HCT116 (cell line): ENCODE measurements at regions not wholly inside any gene's neighbourhood (a gene's known extent, or its start where the extent isn't known, plus 50 kb on each side); places are given as distances from the start of the nearest gene placed in this dataset.

ENCODE experiments used
- ATAC-seq: fragments of 200-7000 bp; cut with Tn5 transposase; 2 replicates; pipeline ENCODE4 v1.9.1; 2020; ENCODE audit warnings: mild to moderate bottlenecking, moderate library complexity
- BruUV-seq: library from RNA; stranded (reverse); fragments of 400-500 nt; replicated peaks from 2 replicates; lab custom pipeline; 2021; lab: Mats Ljungman, UMichigan
- CTCF ChIA-PET: fragments of 300-600 bp; sonication (Branson Sonifier 250); formaldehyde crosslinking; loops from one replicate; lab custom pipeline; 2021; ENCODE audit warnings: antibody characterized with exemption; lab: Charles Lee
- POLR2A ChIA-PET: fragments of 300-600, 350-600 bp; sonication (Branson Sonifier 250); formaldehyde crosslinking; loops from one replicate; lab custom pipeline; 2021; ENCODE audit warnings: antibody characterized with exemption; lab: Charles Lee
- RAD21 ChIA-PET, 2 experiments: fragments of 300-600 bp; sonication (Branson Sonifier 250); formaldehyde crosslinking; loops; one replicate each; lab custom pipeline; 2023; ENCODE audit warnings: low total read pairs in 2 of 2; ENCODE audit not compliant: uncharacterized antibody in 2 of 2, unreplicated experiment in 2 of 2, low non-redundant PET in 1 of 2; lab: Charles Lee
- DNase-seq: peaks from one replicate; pipeline ENCODE4 v3.0.0-alpha.2; 2010; ENCODE audit warnings: low read depth, low spot score
- H2AFZ ChIP-seq: fragments of 200-600 bp; shearing (Covaris generic), sonication (generic); 2 replicates; pipeline ENCODE4 v1.6.1; 2017; ENCODE audit warnings: low read depth, mixed run types, mixed read lengths, antibody characterized with exemption, low read length; ENCODE audit not compliant: poor library complexity, severe bottlenecking
- H3K27ac ChIP-seq: 2 replicates; pipeline ENCODE4 v1.5.1; 2012; ENCODE audit warnings: low read depth, low read length
- H3K27me3 ChIP-seq: fragments of 200-600 bp; sonication (generic); 2 replicates; pipeline ENCODE4 v1.6.1; 2016; ENCODE audit warnings: mixed run types, low read length, mixed read lengths; ENCODE audit not compliant: insufficient read depth
- H3K36me3 ChIP-seq, 2 experiments: fragments of 200-500 bp in 1 of 2; fragments of 200-600 bp in 1 of 2; sonication (Bioruptor generic) in 1 of 2; sonication (generic) in 1 of 2; 2 replicates each; pipeline versions ENCODE4 v1.5.1 to v1.6.1; 2014 to 2016; ENCODE audit warnings: low read length in 2 of 2, inconsistent platforms in 1 of 2, mixed read lengths in 1 of 2, mixed run types in 1 of 2; ENCODE audit not compliant: insufficient read depth in 2 of 2, control insufficient read depth in 1 of 2
- H3K4me1 ChIP-seq, 2 experiments: fragments of 200-600 bp in 1 of 2; sonication (generic) in 1 of 2; 2 replicates each; pipeline versions ENCODE4 v1.5.1 to v1.6.1; 2012 to 2017; ENCODE audit warnings: low read length in 2 of 2, inconsistent platforms in 1 of 2, mild to moderate bottlenecking in 1 of 2, mixed read lengths in 1 of 2, mixed run types in 1 of 2, moderate library complexity in 1 of 2; ENCODE audit not compliant: insufficient read depth in 2 of 2, control insufficient read depth in 1 of 2
- H3K4me2 ChIP-seq: fragments of 200-600 bp; sonication (generic); 2 replicates; pipeline ENCODE4 v1.6.1; 2017; ENCODE audit warnings: mixed run types, low read length, mixed read lengths
- H3K4me3 ChIP-seq, 2 experiments: fragments of 200-600 bp in 1 of 2; sonication (generic) in 1 of 2; replicated peaks in 1 of 2; 2 replicates each; pipeline ENCODE4 v1.5.1; 2011 to 2016; ENCODE audit warnings: low read length in 2 of 2, control low read depth in 1 of 2, low read depth in 1 of 2, mild to moderate bottlenecking in 1 of 2, mixed read lengths in 1 of 2, mixed run types in 1 of 2
- H3K79me2 ChIP-seq: fragments of 200-600 bp; sonication (generic); 2 replicates; pipeline ENCODE4 v1.6.1; 2017; ENCODE audit warnings: mild to moderate bottlenecking, mixed run types, low read length, moderate library complexity, mixed read lengths; ENCODE audit not compliant: insufficient read depth
- H3K9ac ChIP-seq: fragments of 200-600 bp; sonication (generic); 2 replicates; pipeline ENCODE4 v1.6.1; 2016; ENCODE audit warnings: low read length, mixed read lengths
- H3K9me2 ChIP-seq: fragments of 200-600 bp; sonication (generic), shearing (Covaris generic); 2 replicates; pipeline ENCODE4 v1.6.1; 2017; ENCODE audit warnings: mixed run types, mild to moderate bottlenecking, moderate library complexity; ENCODE audit not compliant: insufficient read depth
- H3K9me3 ChIP-seq, 2 experiments: fragments of 200-500 bp in 1 of 2; fragments of 200-600 bp in 1 of 2; sonication (Bioruptor generic) in 1 of 2; sonication (generic) in 1 of 2; 2 replicates each; pipeline ENCODE4 v1.6.1; 2014 to 2017; ENCODE audit warnings: low read length in 2 of 2, mixed read lengths in 2 of 2, inconsistent platforms in 1 of 2, low read depth in 1 of 2, mild to moderate bottlenecking in 1 of 2, mixed run types in 1 of 2, moderate library complexity in 1 of 2; ENCODE audit not compliant: control insufficient read depth in 1 of 2, insufficient read depth in 1 of 2
- H4K20me1 ChIP-seq: fragments of 200-600 bp; sonication (generic), shearing (Covaris generic); 2 replicates; pipeline ENCODE4 v1.6.1; 2017; ENCODE audit warnings: mixed run types, mild to moderate bottlenecking, moderate library complexity; ENCODE audit not compliant: insufficient read depth
- CBX3 ChIP-seq: IDR thresholded peaks from 2 replicates; pipeline ENCODE4 v1.6.1; 2012; ENCODE audit warnings: low read depth
- CEBPB ChIP-seq: IDR thresholded peaks from 2 replicates; pipeline ENCODE4 v1.6.1; 2012; ENCODE audit warnings: low read depth
- CTCF ChIP-seq, 3 experiments: fragments of 200-600 bp in 1 of 3; sonication (generic) in 1 of 3; IDR thresholded peaks in 2 of 3; conservative IDR thresholded peaks in 1 of 3; 2 replicates each; pipeline ENCODE4 v1.5.1; 2012 to 2017; ENCODE audit warnings: low read depth in 2 of 3, low read length in 2 of 3, antibody characterized with exemption in 1 of 3, borderline replicate concordance in 1 of 3, control low read depth in 1 of 3, mild to moderate bottlenecking in 1 of 3, mixed read lengths in 1 of 3, mixed run types in 1 of 3, moderate library complexity in 1 of 3; ENCODE audit not compliant: insufficient read depth in 1 of 3
- EZH2 ChIP-seq: fragments of 200-600 bp; sonication (generic); IDR thresholded peaks from 2 replicates; pipeline ENCODE4 v1.6.1; 2017; ENCODE audit warnings: antibody characterized with exemption, mixed run types
- FOSL1 ChIP-seq: IDR thresholded peaks from 2 replicates; pipeline ENCODE4 v1.6.1; 2012; ENCODE audit warnings: low read depth
- JUND ChIP-seq: IDR thresholded peaks from 2 replicates; pipeline ENCODE4 v1.6.1; 2012
- POLR2A ChIP-seq: IDR thresholded peaks from 2 replicates; pipeline ENCODE4 v1.7.0; 2011; ENCODE audit warnings: borderline replicate concordance; ENCODE audit not compliant: insufficient read depth, insufficient read length; ENCODE audit errors: extremely low read depth
- POLR2AphosphoS5 ChIP-seq: IDR thresholded peaks from 2 replicates; pipeline ENCODE4 v1.6.1; 2011; ENCODE audit warnings: mild to moderate bottlenecking, low read depth, low read length, moderate library complexity
- RAD21 ChIP-seq: IDR thresholded peaks from 2 replicates; pipeline ENCODE4 v1.6.1; 2012; ENCODE audit warnings: low read depth, mild to moderate bottlenecking
- SIN3A ChIP-seq: IDR thresholded peaks from 2 replicates; pipeline ENCODE4 v1.6.1; 2012; ENCODE audit warnings: low read depth
- SP1 ChIP-seq: IDR thresholded peaks from 2 replicates; pipeline ENCODE4 v1.6.1; 2012; ENCODE audit warnings: low read depth
- SRF ChIP-seq: IDR thresholded peaks from 2 replicates; pipeline ENCODE4 v1.6.1; 2012; ENCODE audit warnings: low read depth
- TCF7L2 ChIP-seq: IDR thresholded peaks from 2 replicates; pipeline ENCODE4 v1.7.0; 2011; ENCODE audit warnings: borderline replicate concordance, inconsistent platforms; ENCODE audit not compliant: insufficient read depth, insufficient read length; ENCODE audit errors: extremely low read depth
- ZNF274 ChIP-seq: fragments of 200-500 bp; sonication (Bioruptor generic); IDR thresholded peaks from 2 replicates; pipeline ENCODE4 v1.6.1; 2014; ENCODE audit warnings: mild to moderate bottlenecking, low read depth, low read length, inconsistent platforms
- intact Hi-C: fragments of 100-400 bp; cut with micrococcal nuclease; formaldehyde crosslinking; loops from 2 replicates; pipeline ENCODE4 v1.10.0; 2022
- TF ChIP-seq, protein P1 (sequence below): IDR thresholded peaks from 2 replicates; pipeline ENCODE4 v1.6.1; 2012
- TF ChIP-seq, protein P2 (sequence below): IDR thresholded peaks from 2 replicates; pipeline ENCODE4 v1.6.1; 2012; ENCODE audit warnings: low read depth

DNA sequence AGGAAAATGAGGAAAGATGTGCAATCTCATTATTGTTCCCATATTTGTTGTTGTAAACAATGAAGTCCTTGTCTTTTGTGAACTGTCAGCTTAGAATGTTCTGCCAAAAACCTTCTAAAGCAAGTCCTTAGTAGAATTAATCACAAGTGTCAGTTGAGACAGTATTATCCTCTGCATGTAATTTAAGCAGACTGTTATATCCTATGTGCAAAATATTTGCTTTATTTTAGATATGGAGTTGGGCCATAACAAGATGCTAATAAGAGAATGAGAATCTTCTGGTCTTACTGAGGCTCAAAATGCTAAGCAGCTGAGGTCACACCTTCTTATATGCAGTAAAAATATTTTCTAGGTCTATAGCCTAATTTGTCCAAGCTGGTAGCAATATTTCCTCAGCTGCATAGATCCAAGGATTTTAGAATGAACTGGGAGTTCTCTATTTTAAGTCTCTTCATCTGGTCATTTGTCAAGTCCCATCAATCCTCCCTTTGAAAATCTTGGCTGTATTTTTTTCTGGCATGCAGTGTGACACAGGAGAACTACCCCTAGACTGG is 222.3 kb upstream of the NAV3 start:
- Histone ChIP-seq H3K4me1 (no peaks in the 10 kb centered on the region), H3K4me2 (no peak overlapping the region), H3K9me3 (no peaks in the 10 kb centered on the region), H3K4me3 (no peak overlapping the region), H3K36me3 (no peaks in the 10 kb centered on the region), H3K27me3 (no peaks in the 10 kb centered on the region), H3K27ac (no peak overlapping the region), H2AFZ (no peak overlapping the region), H4K20me1 (no peaks in the 10 kb centered on the region), H3K79me2 (no peaks in the 10 kb centered on the region), H3K9me2 (no peaks in the 10 kb centered on the region), H3K9ac (no peak overlapping the region)
- intact Hi-C loops = no loop called here
- DNase-seq = no peak
- POLR2A ChIA-PET = no interaction called here
- RAD21 ChIA-PET = no interaction called here
- TF ChIP-seq FOSL1 (no peak), RAD21 (no peak), SRF (no peak), CEBPB (no peak), JUND (no peak)
- TF ChIP-seq, protein P1, sequence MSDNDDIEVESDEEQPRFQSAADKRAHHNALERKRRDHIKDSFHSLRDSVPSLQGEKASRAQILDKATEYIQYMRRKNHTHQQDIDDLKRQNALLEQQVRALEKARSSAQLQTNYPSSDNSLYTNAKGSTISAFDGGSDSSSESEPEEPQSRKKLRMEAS = no peak
- CTCF ChIA-PET = no interaction called here
- no TSS peak for BruUV-seq
- no peak for ATAC-seq

DNA sequence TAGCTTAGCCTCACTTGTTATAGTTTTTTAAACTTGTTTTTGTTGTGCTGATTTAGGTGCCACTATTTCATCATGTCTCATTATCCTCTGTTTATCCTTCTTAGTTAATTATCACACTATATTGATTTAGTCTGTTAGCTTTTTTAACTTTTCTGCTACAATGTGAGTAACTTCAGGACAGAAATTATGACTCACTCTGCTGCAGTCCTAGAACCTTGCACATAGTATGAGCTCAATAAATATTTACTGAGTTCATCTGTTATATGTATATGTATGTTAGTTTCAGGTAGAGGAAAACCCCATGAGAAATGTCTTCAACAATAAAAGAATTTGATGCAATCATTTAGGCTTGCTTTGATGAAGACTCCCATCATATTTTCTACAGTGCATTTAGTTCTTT is 224.3 kb upstream of the NAV3 start:
- RAD21 ChIA-PET = no interaction called here
- TF ChIP-seq ZNF274 = no peak
- TF ChIP-seq TCF7L2 = no peak
- TF ChIP-seq EZH2 = no peak
- TF ChIP-seq, protein P1 = no peak
- TF ChIP-seq, protein P2, sequence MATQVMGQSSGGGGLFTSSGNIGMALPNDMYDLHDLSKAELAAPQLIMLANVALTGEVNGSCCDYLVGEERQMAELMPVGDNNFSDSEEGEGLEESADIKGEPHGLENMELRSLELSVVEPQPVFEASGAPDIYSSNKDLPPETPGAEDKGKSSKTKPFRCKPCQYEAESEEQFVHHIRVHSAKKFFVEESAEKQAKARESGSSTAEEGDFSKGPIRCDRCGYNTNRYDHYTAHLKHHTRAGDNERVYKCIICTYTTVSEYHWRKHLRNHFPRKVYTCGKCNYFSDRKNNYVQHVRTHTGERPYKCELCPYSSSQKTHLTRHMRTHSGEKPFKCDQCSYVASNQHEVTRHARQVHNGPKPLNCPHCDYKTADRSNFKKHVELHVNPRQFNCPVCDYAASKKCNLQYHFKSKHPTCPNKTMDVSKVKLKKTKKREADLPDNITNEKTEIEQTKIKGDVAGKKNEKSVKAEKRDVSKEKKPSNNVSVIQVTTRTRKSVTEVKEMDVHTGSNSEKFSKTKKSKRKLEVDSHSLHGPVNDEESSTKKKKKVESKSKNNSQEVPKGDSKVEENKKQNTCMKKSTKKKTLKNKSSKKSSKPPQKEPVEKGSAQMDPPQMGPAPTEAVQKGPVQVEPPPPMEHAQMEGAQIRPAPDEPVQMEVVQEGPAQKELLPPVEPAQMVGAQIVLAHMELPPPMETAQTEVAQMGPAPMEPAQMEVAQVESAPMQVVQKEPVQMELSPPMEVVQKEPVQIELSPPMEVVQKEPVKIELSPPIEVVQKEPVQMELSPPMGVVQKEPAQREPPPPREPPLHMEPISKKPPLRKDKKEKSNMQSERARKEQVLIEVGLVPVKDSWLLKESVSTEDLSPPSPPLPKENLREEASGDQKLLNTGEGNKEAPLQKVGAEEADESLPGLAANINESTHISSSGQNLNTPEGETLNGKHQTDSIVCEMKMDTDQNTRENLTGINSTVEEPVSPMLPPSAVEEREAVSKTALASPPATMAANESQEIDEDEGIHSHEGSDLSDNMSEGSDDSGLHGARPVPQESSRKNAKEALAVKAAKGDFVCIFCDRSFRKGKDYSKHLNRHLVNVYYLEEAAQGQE = no peak
- no peak for TF ChIP-seq SIN3A
- no peak for TF ChIP-seq POLR2AphosphoS5
- TF ChIP-seq CTCF (IDR thresholded peaks at IDR 0.05 in 2 of 3, conservative IDR thresholded peaks at IDR 0.05 in 1 of 3; ENCODE audit: borderline replicate concordance in 1 of 3, insufficient read depth in 1 of 3, low read depth in 2 of 3, low read length in 2 of 3) = no peak
- TF ChIP-seq POLR2A = no peak
- no peak for TF ChIP-seq RAD21
- TF ChIP-seq SRF = no peak
- TF ChIP-seq SP1 = no peak
- no peak for TF ChIP-seq CBX3

More for the DNA sequence above, 224.3 kb upstream of the NAV3 start:
- H4K20me1 ChIP-seq = no peaks in the 10 kb centered on the region
- H3K27me3 ChIP-seq = no peaks in the 10 kb centered on the region
- intact Hi-C loops = no loop called here
- no peak overlapping the region for H3K9ac ChIP-seq
- no peaks in the 10 kb centered on the region for H3K9me2 ChIP-seq
- no peaks in the 10 kb centered on the region for H3K9me3 ChIP-seq
- H3K4me3 ChIP-seq = no peak overlapping the region
- no peaks in the 10 kb centered on the region for H3K4me1 ChIP-seq
- ATAC-seq (no peak), DNase-seq (no peak)
- H3K27ac ChIP-seq = no peak overlapping the region
- H3K79me2 ChIP-seq = no peaks in the 10 kb centered on the region
- CTCF ChIA-PET = no interaction called here
- H3K4me2 ChIP-seq = no peak overlapping the region
- H3K36me3 ChIP-seq = no peaks in the 10 kb centered on the region
- POLR2A ChIA-PET = no interaction called here
- BruUV-seq = no TSS peak
- H2AFZ ChIP-seq = no peak overlapping the region
